SIG-M5 treated with dmso at 0.1 percent for 504 hours (cell line): ENCODE measurements at regions not wholly inside any gene's neighbourhood (a gene's known extent, or its start where the extent isn't known, plus 50 kb on each side); places are given as distances from the start of the nearest gene placed in this dataset.

ENCODE experiments used
- DNase-seq: peaks from one replicate; lab custom pipeline; 2025; ENCODE audit not compliant: unreplicated experiment; lab: John Stamatoyannopoulos, UW

DNA sequence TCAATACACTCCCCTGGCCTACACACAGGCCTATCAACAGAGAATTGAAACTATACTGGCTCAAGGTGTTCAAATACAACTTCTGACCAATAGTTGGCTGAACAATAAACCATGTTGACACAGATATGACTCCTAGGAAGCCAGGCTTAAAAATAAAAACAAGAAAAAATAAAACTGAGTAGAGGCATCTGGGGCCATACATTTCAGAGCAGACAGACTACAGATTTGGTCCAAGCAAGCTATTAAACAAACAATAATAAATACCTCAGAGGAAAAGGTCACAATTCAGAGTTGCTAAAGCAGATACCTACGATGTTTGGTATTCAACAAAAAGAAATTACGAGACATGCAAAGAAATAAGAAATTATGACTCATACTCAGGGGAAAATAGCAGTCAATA, 132.8 kb upstream of the ACVR2A start:
- no peak for DNase-seq

DNA sequence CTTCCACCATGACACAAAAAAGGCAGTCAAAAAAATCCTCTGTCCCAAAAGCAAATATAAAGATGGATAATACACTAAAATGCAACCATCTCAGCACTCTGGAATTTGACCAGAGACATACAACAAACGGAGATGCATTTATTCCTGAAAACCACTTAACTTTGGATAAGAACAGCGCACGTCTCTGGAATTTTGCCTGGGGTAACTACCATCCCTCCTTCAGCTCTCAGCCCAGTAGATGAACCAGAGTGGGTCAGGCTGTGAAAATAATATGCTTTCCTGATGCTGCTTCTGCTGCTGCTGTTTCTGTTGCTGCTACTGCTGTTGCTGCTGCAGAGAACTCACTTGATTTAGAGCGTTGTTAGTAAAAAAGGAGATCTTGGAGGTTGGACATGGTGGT, 133.8 kb upstream of the ACVR2A start:
- DNase-seq = no peak

DNA sequence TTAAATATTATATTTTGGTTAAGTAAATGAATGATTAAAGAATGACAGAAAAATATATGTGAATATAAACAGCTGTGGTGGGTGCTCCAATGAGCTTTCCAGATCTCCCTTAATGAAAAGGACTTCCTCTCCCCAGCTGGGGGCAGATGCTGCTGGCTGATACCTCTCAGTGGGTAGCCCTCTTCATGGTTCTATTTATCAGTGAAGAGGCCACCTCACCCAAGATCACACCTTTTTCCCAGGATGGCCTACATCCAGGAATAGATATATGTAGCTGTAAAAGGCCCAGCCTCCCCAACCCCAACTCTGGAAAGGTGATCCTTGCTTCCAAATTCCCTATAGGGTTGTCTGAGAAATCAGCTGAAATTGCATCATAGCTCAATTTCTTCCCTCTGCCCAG, 135.2 kb upstream of the ACVR2A start:
- DNase-seq = no peak

DNA sequence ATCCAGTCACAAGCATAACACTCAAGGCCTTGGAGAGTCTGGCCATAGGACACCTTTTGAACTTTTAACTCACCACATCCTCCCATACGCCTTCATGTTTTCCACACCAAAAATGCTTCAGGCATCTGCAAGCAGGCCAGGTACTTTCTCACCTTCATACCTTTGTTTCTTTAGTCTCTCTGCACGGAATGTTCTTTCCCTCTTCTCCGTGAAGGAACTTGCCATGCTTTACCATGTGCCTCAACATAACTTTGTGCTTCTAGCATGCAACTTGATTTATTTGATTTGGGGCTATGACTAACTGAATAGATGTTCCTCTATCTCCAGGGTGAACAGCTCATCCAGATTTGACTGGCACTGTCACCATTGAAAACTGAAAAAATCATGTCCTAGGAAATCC, 141.7 kb upstream of the ACVR2A start:
- no peak for DNase-seq

DNA sequence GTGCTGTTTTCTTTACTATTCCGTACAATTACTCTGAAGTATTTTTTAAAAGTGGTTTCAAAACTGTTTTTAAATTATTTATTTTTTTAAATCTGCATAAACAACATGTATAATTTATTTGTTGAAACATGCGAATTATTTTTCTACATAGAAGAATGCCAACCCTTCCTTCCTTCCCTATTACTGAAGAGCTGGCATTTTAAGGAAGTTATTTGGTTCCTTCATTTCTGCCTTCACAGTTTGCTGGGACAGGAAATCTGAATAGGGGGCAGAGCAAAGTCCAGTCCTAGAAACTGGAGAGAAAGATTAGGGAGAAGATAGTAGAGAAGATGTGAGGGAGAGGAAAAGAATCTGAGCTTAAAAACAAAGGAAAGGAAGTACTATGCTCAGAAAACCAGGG, 146.7 kb upstream of the ACVR2A start:
- no peak for DNase-seq

DNA sequence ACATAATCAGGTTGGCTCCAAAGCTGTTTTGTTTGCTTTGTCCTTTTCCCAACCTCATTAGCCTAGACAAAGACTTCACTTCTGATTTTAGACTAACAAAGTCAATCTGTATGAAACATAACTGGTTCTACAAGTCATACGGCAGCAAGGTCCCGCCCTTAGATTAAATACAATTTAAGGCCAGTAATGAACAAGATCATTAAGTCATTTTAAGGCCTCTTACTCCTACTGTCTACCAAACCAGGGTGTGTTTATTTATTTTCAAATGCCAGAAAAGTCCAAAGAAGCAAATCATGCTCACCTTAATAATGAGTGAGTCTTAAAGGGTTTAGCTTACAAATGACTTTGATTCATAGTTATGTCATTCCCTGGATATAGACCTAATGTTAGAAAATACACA, 148.4 kb upstream of the ACVR2A start:
- peak; percentile 38 for DNase-seq

DNA sequence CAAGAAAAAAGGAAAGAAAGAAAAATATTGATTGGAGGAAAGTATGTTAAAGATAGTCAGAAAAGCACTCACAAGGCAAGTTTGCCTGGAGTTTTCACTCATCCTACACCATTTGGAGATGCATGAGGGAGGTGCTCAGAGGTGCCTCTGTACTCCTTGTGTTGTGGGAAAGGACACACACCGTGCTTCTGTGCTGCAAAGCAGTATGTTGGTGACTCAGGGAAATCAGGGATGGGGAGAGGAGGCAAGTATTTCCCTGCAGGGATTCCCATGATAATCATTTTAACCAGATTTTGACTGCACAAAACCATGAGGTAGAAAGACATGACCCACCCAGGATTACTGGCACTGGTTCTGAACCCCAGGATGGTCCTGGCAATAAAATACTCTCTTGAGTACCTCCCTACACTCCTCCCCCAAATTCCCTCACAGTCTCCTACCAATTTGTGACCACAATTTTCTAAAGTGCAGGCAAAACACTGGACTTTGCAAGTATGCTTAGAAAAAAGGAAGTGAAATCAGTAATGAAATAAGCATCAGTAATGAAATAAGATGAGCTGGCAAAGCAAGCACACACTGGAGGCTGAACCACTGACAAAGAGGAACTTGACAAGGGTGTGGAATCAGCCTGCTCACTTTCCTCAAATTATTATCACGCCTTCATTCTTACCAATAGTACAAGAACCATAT, 155.5 kb upstream of the ACVR2A start:
- peak; percentile 92 for DNase-seq

DNA sequence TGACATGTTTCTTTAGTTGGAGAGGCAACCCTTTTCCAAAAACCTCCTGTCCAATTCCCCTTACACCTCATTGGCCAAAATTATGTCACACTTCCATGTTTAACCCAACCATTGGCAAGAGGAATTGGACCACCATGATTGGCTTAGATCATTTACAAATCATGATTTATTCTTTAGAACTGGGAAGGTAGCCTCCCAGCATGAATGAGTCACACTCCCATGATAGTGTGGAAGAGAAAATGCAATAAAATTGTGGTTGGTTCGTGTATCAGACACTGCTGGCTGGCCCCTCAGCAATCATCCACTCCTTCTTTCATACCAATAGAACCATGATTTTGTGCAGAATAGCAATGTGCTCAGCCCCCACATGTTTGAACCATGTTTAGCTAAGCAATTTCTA, 156.6 kb upstream of the ACVR2A start:
- DNase-seq = no peak

DNA sequence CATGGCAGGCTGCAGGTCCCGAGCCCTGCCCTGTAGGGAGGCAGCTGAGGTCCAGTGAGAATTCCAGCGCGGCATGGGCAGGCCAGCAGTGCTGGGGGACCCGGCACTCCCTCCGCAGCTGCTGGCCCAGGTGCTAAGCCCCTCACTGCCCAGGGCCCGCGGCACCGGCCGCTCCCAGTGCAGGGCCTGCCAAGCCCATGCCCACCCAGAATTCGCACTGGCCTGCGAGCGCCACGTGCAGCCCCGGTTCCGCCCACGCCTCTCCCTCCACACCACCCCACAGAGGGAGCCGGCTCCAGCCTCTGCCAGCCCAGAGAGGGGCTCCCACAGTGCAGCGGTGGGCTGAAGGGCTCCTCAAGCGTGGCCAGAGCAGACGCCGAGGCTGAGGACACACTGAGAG, 158.5 kb upstream of the ACVR2A start:
- no peak for DNase-seq

DNA sequence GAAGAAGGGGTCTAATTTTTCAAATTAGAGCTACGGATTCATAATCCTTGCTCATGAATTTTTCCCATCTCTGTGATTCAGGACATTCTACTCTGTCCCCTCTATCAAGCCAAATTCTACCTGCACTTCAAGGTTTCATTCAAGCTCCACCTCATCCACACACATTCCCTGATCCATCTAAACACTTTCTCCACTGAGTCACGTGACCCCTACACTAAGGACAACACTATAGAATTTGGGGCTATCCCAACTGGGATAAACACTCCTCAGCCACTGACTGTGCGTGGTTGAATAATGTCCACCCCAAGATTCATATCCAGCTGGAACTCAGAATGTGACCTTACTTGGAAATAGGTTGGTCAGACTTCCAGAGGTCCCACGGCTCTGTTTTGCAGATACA, 159.9 kb upstream of the ACVR2A start:
- no peak for DNase-seq

DNA sequence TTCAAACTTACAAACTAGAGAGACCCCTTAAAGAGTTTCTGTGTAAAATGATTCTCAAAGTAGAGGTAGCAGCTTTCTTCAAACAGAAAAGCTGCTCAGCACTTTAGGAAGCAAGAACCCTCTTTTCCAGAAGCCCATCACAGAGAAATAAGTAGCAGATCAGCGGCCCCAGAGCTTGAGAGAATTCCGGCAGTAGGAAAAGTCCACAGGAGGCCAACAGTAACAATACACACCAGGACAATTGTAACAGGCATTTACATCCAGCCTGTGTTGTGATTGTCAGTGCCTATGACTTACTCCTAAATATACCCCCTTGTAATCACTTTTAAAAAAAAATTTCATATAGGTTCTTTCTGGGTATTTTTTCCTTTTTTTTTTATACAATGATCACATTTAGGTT, 161.4 kb upstream of the ACVR2A start:
- DNase-seq = no peak

DNA sequence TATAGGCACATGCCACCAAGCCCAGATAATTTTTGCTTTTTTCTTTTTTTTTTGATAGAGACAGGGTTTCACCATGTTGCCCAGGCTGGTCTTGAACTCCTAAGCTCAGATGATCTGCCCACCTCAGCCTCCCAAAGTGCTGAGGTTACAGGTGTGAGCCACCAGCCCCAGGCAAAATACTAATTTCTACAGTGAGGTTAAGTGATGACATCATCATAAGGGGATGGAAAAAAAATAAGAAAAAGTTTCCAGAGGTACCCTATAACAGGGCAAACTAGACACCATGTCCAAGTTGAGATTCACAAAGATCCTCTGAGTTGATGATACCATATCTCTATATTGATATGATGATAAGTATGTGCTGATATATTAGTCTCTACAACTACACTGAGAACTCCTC, 163.7 kb upstream of the ACVR2A start:
- DNase-seq = no peak

DNA sequence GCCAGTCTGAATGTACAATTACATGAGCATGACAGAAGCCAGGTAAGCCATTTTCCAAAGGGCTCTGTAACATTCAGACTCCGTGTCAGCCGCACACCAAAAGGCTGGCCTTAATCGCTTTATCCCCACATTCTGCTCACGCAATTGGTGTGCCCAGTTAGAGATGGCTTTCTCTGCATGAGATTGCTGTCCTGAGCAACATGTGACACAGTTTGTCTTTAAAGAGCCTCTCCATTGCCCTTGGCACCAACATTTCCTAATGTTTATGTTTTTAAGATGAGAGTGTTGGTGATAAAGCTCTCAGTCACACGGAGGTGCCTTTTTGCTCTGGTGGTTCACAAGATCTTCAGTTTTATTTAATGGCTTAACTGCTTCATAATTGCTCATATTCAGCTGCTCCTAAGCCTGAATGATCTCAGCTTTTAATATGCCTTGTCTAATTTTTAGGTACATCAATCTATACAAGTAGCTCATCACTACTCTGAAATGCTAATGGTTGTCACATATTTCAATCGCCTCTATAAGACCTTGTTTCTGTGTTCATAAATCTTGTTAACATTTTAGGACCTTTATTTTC, 164.8 kb upstream of the ACVR2A start:
- no peak for DNase-seq

DNA sequence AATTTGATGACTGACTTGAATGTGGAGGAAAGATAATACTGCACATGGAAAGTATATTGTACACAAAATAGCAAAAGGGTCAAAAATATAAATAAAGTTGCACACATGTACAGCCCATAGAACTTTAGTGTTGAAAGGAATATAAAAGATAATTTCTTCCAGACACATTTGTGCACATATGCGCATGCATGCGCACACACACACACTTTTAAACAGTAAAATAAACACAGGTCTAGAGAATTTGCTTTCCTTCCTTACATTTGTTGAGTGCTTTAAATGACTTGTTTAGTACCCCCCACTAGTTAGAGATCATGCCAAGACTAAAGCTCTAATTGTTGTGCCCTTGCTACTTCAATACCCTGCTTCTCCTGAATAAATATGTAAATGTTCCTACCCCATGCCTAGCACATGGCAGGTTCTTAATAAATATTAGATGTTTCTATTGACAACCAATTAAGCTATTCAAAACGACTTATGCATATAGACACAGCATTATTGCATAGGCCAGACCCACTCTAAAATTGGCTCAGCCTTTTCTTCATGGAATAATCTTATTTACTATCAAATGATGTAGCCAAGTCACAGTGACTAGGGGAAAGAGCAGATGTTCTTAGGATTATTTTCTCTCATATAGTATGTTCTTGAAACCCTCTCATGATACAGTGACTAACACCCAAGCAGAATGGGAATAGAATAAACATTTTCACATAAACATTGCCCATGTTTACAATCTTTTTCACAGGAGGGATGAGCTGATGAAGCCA, 165.5 kb upstream of the ACVR2A start:
- DNase-seq = no peak

DNA sequence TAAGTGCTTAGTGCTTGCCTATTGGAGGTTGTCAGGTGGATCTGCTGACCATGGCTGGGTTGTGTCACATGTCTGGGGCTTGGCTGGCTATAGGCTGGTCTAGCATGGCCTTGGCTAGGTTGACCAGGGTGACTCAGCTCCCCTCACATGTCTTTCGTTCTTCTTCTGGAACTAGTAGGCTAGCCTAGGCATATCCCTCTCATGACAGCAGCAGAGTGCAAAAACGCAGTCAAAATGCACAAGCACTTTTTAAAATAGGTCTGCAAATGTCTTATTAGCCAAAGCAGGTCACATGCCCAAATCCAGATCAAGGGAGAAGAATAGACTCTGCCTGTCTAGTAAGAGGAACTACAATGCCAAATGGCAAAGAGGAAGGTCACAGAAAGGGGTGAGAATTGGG, 179.7 kb upstream of the ACVR2A start:
- no peak for DNase-seq

DNA sequence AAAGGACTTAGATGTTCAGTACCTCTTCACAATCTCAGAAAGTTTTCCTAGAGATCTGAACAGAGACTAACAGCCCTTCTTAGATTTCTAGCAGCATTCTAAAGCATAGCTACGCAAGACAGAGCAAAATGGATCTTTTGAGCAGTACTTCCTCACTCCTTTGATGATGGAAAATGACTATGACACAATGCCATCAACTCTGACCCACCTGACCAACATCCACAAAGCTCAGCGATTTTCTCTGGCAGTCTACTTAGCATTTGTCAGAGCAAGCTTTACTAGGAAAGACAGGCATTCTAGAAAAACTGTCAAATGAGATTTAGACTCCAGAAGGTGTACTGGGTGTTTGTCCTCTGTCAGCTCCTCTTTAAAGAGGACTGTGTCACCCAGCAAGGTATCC, 180.9 kb upstream of the ACVR2A start:
- DNase-seq = no peak

DNA sequence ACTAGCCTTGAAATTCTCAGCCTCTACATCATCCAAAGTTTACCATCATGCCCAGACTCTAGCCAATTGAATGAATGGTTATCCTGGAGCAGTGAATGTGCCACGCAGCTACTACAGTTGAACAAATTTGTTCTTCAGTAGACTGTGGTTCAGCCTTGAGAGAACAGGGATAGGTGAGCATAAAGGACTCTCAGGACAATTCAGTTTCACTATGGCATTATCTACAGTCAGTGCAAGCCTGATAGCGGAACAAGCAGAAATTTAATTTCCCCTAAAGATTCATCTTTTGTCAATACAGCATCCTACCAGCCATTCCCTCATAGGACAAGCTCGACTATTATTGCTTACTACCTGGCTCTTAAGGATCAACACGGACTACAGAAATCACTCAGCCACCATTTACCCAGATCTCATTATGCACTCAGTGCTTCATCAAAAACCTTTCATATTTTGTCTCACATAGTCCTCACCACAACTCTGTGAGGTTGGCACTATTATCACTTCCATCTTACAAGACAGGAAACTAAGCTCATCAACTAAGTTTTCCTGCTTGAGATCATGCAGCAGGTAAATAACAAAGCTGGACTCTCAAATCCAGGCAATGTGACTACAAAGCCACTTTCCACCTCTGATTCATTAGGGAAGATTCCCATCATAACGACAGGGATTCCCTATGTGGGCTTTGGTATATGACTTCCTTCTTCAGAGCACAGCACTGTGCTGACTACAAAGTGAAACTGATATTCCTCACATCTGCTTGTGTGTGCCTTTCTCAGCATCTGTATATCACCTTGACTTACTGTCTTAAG, 181.5 kb upstream of the ACVR2A start:
- no peak for DNase-seq

DNA sequence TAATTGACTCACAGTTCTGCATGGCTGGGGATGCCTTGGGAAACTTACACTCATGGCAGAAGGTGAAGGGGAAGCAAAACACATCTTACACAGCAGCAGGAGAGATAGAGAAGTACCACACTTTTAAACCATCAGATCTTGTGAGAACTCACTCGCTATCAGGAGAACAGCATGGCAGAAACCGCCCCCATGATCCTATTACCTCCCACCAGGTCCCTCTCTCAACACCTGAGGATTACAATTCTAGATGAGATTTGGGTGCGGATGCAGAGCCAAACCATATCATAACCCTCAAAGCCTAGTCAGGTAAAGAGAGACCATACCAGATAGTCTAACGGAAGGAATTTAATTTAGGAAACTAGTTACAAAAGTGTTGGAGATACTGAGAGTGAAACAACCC, 182.6 kb upstream of the ACVR2A start:
- no peak for DNase-seq

DNA sequence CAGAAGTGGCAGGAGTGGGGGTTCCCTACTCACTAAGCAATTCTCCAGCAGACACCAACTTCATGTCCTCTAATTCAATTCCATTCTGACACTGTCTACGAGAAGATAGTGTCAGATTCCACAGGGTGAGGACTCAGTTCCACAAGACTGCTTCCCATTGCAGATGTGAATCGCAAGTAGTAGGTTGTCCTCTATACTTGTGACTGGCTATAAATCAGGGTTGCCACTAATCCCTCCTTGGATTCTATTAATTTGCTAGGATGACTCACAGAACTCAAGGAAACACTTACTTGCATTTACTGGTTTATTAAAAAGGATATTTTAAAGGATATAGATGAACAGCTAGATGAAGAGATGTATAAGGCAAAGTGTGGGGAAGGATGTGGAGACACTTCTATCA, 184.1 kb upstream of the ACVR2A start:
- no peak for DNase-seq

DNA sequence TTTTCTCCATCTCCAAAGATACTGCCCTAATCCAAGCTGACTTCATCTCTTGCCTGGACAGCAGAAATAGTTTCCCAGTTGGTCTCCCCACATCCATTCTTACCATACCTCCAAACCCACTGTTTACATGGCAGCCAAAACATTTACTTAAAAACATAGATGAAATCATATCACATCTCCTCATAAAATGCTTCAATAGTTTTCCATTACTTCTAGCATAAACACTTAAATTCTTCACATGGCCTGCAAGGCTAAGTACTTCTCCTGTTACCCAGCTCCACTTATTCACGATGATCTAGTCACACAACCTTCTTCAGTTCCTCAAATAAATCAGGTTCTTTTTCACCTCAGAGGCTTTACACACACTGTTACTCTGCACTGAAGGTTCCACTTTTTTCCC, 185.8 kb upstream of the ACVR2A start:
- no peak for DNase-seq

DNA sequence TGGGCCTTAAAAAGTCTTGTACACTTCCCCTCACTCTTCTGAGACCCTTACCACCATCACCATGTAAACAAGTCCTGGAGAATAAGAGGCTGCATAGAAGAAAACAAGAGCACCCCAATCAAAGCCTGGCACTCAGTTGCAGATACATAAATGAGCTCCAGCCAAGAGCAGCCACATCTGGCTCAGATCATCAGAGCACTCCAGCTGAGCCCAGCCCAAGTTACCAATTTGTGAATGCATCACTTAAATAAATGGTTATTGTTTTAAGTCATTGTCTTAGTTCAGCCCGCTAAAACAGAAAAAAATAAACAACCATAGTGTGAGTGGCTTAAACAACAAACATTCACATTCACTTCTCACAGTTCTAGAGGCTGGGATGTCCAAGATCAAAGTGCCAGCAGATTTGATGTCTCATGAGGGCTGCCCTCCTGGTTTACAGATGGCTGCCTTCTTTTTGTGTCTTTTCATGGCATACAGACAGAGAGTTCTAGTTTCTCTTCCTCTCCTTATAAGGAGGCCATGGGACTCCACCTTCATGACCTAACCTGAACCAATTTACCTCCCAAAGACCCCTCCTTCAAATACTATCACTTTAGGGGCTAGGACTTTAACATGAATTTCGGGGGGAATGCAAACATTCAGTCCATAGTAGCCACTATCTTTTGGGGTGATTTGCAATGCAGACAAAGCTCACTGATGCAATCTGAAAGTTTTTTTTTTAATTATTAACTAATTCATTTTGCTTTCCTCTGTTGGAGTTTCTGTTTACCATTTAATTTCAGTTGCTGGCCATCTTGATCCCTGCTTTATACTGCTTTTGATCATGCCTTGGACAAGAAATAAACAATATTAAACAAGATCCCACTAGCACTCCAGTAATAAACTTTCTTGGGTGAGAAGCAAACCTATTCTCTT, 187.5 kb upstream of the ACVR2A start:
- DNase-seq = no peak
